GM23248 (cell line): ENCODE measurements at regions not wholly inside any gene's neighbourhood (a gene's known extent, or its start where the extent isn't known, plus 50 kb on each side); places are given as distances from the start of the nearest gene placed in this dataset.

Source experiments
- DNase-seq: peaks from one replicate; pipeline ENCODE4 v3.0.0-alpha.2; 2015
- H2AFZ ChIP-seq: fragments of 200-600 bp; sonication (generic); 2 replicates; pipeline ENCODE4 v1.6.1; 2016; ENCODE audit warnings: antibody characterized with exemption
- H3F3A ChIP-seq: fragments of 200-600 bp; sonication (generic); 2 replicates; pipeline ENCODE4 v1.6.1; 2016; ENCODE audit warnings: mild to moderate bottlenecking, antibody characterized with exemption, mixed run types; ENCODE audit not compliant: insufficient read depth
- H3K27ac ChIP-seq: fragments of 200-600 bp; sonication (generic); 2 replicates; pipeline ENCODE4 v1.5.1; 2016; ENCODE audit warnings: mild to moderate bottlenecking
- H3K27me3 ChIP-seq: fragments of 200-600 bp; sonication (generic); replicated peaks from 2 replicates; pipeline ENCODE4 v1.6.1; 2016; ENCODE audit warnings: mild to moderate bottlenecking; ENCODE audit not compliant: insufficient read depth
- H3K36me3 ChIP-seq: fragments of 200-600 bp; sonication (generic); 2 replicates; pipeline ENCODE4 v1.6.1; 2016; ENCODE audit warnings: low read depth, mild to moderate bottlenecking
- H3K4me1 ChIP-seq: fragments of 200-600 bp; sonication (generic); 2 replicates; pipeline ENCODE4 v1.6.1; 2016; ENCODE audit warnings: mild to moderate bottlenecking; ENCODE audit not compliant: insufficient read depth
- H3K4me2 ChIP-seq: fragments of 200-600 bp; sonication (generic); one replicate; pipeline ENCODE4 v1.6.1; 2016; ENCODE audit warnings: mild to moderate bottlenecking; ENCODE audit not compliant: unreplicated experiment
- H3K4me3 ChIP-seq: fragments of 200-600 bp; sonication (generic); 2 replicates; pipeline ENCODE4 v1.5.1; 2016; ENCODE audit warnings: mild to moderate bottlenecking
- H3K79me2 ChIP-seq: fragments of 200-600 bp; sonication (generic); 2 replicates; pipeline ENCODE4 v1.6.1; 2016; ENCODE audit warnings: mild to moderate bottlenecking; ENCODE audit not compliant: insufficient read depth
- H3K9ac ChIP-seq: fragments of 200-600 bp; sonication (generic); 2 replicates; pipeline ENCODE4 v1.6.1; 2016; ENCODE audit warnings: mild to moderate bottlenecking
- H3K9me2 ChIP-seq: fragments of 200-600 bp; sonication (generic); 2 replicates; pipeline ENCODE4 v1.6.1; 2016; ENCODE audit warnings: mixed run types, mild to moderate bottlenecking, moderate library complexity; ENCODE audit not compliant: insufficient read depth
- H3K9me3 ChIP-seq: fragments of 200-600 bp; sonication (generic); one replicate; pipeline ENCODE4 v1.6.1; 2017; ENCODE audit warnings: low read depth
- H4K20me1 ChIP-seq: fragments of 200-600 bp; sonication (generic); 2 replicates; pipeline ENCODE4 v1.6.0; 2016; ENCODE audit not compliant: insufficient read depth
- EZH2 ChIP-seq: fragments of 200-600 bp; sonication (generic); IDR thresholded peaks from 2 replicates; pipeline ENCODE4 v1.6.1; 2018; ENCODE audit warnings: antibody characterized with exemption, mild to moderate bottlenecking; ENCODE audit not compliant: insufficient read depth, poor library complexity, severe bottlenecking
- EZH2phosphoT487 ChIP-seq: fragments of 200-600 bp; sonication (generic); IDR thresholded peaks from 2 replicates; pipeline ENCODE4 v1.6.1; 2018; ENCODE audit warnings: antibody characterized with exemption, moderate library complexity, mild to moderate bottlenecking, low read depth; ENCODE audit not compliant: insufficient read depth
- WGBS, 2 experiments: methylation state at CpG; one replicate each; pipeline ENCODE4 v1.1.6; 2015 to 2017; ENCODE audit warnings: low lambda C conversion rate in 2 of 2, low coverage in 1 of 2; ENCODE audit errors: missing lambda C conversion rate in 2 of 2; 5-methylcytosine and 5-hydroxymethylcytosine counted together
- in situ Hi-C: fragments of 300-500 bp; cut with MboI; formaldehyde crosslinking; loops from 2 replicates; pipeline ENCODE4 v1.15.0; 2020

DNA sequence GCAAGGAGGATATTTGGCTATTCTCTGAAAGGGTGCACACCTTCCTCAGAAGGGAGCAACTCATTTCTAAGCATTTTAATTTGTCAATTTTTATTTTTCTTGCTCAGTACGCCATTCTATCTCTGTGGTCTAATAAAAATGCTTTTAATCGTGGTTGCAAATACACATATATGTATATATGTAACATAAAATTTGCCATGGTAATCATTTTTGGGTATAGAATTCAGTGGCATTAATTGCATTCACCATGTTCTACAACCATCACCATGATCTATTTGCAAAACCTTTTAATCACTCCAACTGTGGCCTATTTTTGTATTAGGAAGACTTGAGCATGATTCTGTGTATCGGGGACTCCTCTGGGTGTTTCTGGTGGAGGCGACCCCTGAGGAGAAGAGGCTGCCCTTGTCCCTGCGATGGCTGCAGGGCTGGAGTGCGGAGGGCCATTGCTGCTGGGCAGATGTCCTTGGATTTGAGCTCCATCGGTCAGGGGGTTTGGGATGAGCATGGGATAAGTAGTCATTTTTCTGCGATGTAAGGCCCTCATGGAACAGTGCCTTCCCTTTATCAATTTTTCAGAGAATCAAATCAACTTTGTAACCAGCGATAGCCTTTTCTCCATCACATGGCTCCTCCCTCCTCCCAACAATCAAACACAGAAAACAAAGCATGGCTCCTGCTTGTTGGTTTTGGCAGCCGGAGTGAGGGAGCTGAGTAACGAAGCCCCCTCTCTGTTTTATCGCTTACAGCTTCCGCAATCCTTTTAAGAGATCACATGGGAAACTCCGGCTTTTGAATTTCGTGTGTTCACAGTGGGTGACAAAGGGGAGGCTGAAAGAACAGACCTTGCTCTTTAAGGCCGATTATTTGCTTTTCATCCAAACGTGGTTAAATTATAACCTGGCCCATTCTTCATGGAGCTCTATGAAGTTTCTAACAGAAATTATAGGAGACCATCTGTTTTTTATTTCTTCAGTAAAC lies 187.3 kb downstream of the TENT4A start:
- no peaks in the 10 kb centered on the region for H3K27me3 ChIP-seq
- no peaks in the 10 kb centered on the region for H3K9me3 ChIP-seq
- H3K79me2 ChIP-seq = no peaks in the 10 kb centered on the region
- TF ChIP-seq EZH2phosphoT487 = no peak
- TF ChIP-seq EZH2 = no peak
- no peaks in the 10 kb centered on the region for H3K4me1 ChIP-seq
- WGBS, 2 experiments = 69 to 73% methylated on average over 17 of the region's 17 CpGs
- no peak overlapping the region for H3K27ac ChIP-seq
- no peak overlapping the region for H3K9ac ChIP-seq
- no peak overlapping the region for H3K4me3 ChIP-seq
- no peaks in the 10 kb centered on the region for H3F3A ChIP-seq
- DNase-seq = no peak
- no peak overlapping the region for H3K4me2 ChIP-seq
- H3K36me3 ChIP-seq = no peaks in the 10 kb centered on the region
- in situ Hi-C loops = no loop called here
- no peaks in the 10 kb centered on the region for H3K9me2 ChIP-seq
- no peaks in the 10 kb centered on the region for H4K20me1 ChIP-seq
- no peak overlapping the region for H2AFZ ChIP-seq

DNA sequence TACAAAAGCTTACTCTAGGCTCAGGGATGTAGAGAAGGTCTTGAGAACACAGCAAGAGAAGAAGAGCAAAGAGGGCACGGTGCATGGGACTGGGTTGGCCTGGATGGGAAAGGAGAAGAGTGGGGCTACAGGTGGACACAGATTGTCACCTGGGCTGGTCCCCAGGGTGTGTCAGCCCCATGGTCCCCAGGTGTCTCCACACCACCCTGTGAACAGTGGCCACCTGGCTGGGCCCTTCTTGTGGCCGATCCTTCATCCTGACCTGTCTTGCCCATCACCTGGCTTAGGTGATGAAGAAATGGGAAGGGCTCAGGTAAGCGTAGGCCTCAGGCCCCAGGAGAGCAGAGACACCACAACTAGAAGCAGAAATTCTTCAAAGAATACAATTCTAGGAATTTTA lies 188.9 kb downstream of the TENT4A start:
- Histone ChIP-seq H3K9ac (no peak overlapping the region), H3K79me2 (no peaks in the 10 kb centered on the region), H3K27me3 (no peaks in the 10 kb centered on the region), H3K9me2 (no peaks in the 10 kb centered on the region), H3K9me3 (no peaks in the 10 kb centered on the region), H2AFZ (no peak overlapping the region), H3K4me1 (no peaks in the 10 kb centered on the region), H3K4me2 (no peak overlapping the region), H3F3A (no peaks in the 10 kb centered on the region), H3K4me3 (no peak overlapping the region), H3K36me3 (no peaks in the 10 kb centered on the region), H4K20me1 (no peaks in the 10 kb centered on the region), H3K27ac (no peak overlapping the region)
- no peak for DNase-seq
- 64 to 66% methylated on average over 3 of the region's 3 CpGs for WGBS, 2 experiments
- no peak for TF ChIP-seq EZH2phosphoT487
- no peak for TF ChIP-seq EZH2
- in situ Hi-C loops = no loop called here

GRCh38 chr5:6902597-6902996 lies 189.4 kb downstream of the TENT4A start:
- Histone ChIP-seq H3K27me3 (no peaks in the 10 kb centered on the region), H3K36me3 (no peaks in the 10 kb centered on the region), H3K9ac (no peak overlapping the region), H3K27ac (no peak overlapping the region), H3K9me2 (no peaks in the 10 kb centered on the region), H4K20me1 (no peaks in the 10 kb centered on the region), H3K4me1 (no peaks in the 10 kb centered on the region), H3K9me3 (no peaks in the 10 kb centered on the region), H3K4me2 (no peak overlapping the region), H3F3A (no peaks in the 10 kb centered on the region), H3K79me2 (no peaks in the 10 kb centered on the region), H3K4me3 (no peak overlapping the region), H2AFZ (no peak overlapping the region)
- TF ChIP-seq EZH2 (no peak), EZH2phosphoT487 (no peak)
- WGBS, 2 experiments = 53 to 64% methylated on average over 5 of the region's 5 CpGs
- in situ Hi-C loops = no loop called here
- DNase-seq = no peak

DNA sequence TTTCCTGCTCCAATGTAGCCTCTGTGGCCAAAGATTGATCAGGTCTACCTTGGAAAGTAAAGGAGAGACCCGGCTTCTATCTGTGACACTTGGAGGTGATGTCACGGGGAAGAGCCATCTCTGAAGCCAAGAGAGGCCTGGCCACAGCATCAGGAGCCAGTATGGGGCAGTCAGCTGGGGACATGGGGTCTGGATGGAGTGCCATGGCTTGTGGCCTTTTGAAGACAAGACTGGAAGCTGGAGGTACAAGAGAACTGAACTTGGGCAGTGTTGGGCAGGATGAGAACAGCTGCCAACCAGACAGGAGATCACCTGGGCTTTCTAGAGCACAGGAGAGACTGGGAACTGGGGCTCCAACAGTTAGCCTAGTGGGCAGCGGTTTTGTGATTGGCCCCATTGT lies 190.7 kb downstream of the TENT4A start:
- H2AFZ ChIP-seq = no peak overlapping the region
- H3K27ac ChIP-seq = no peak overlapping the region
- no peak overlapping the region for H3K4me2 ChIP-seq
- H3K4me1 ChIP-seq = no peaks in the 10 kb centered on the region
- H3K79me2 ChIP-seq = no peaks in the 10 kb centered on the region
- H3K9me3 ChIP-seq = no peaks in the 10 kb centered on the region
- H3K9me2 ChIP-seq = no peaks in the 10 kb centered on the region
- no peaks in the 10 kb centered on the region for H3K36me3 ChIP-seq
- no peak for DNase-seq
- H4K20me1 ChIP-seq = no peaks in the 10 kb centered on the region
- WGBS, 2 experiments = 23 to 42% methylated on average over 3 of the region's 3 CpGs
- H3F3A ChIP-seq = no peaks in the 10 kb centered on the region
- H3K9ac ChIP-seq = no peak overlapping the region
- no peaks in the 10 kb centered on the region for H3K27me3 ChIP-seq
- in situ Hi-C loops = no loop called here
- H3K4me3 ChIP-seq = no peak overlapping the region
- TF ChIP-seq EZH2phosphoT487 (no peak), EZH2 (no peak)
